Activated T-helper 2 cell treated with anti-CD3 and anti-CD28 coated beads, Interferon-gamma antibody, Interleukin-2, Interleukin-4, amounts not matched to agents 10 μg/mL and 5 μg/mL and 100 μg/mL, durations not matched to agents 14 hours and 24 hours and 36 hours (primary cell): ENCODE measurements at regions not wholly inside any gene's neighbourhood (a gene's known extent, or its start where the extent isn't known, plus 50 kb on each side); places are given as distances from the start of the nearest gene placed in this dataset.

Source experiments
- DNase-seq: peaks from one replicate; pipeline ENCODE4 v3.0.0; 2021; ENCODE audit warnings: low spot score
- H3K27ac Mint-ChIP-seq: one replicate; pipeline ENCODE4 v1.8.0; 2021; ENCODE audit warnings: mixed read lengths
- H3K27me3 Mint-ChIP-seq: one replicate; pipeline ENCODE4 v1.8.0; 2021; ENCODE audit warnings: low read depth, mixed read lengths
- H3K36me3 Mint-ChIP-seq: one replicate; pipeline ENCODE4 v1.8.0; 2021; ENCODE audit warnings: low read depth, mixed read lengths
- H3K4me1 Mint-ChIP-seq: one replicate; pipeline ENCODE4 v1.8.0; 2021; ENCODE audit warnings: low read depth, mixed read lengths
- H3K4me3 Mint-ChIP-seq: one replicate; pipeline ENCODE4 v1.8.0; 2021; ENCODE audit warnings: low read depth, mild to moderate bottlenecking, moderate library complexity, mixed read lengths
- H3K9me3 Mint-ChIP-seq: one replicate; pipeline ENCODE4 v1.8.0; 2021; ENCODE audit warnings: mixed read lengths
- intact Hi-C: fragments of 100-400 bp; cut with micrococcal nuclease; formaldehyde crosslinking; loops from one replicate; pipeline ENCODE4 v1.15.1; 2023

- peak; percentile 34 for DNase-seq
- Mint-ChIP-seq H3K4me1 (peaks cover 3% of the 10 kb centered on the region), H3K36me3 (no peaks in the 10 kb centered on the region), H3K27me3 (peaks cover 7% of the 10 kb centered on the region), H3K4me3 (no peak overlapping the region), H3K9me3 (no peaks in the 10 kb centered on the region), H3K27ac (no peak overlapping the region)
- intact Hi-C loops, result loop anchor here (1.0 to 10.0 kb wide), 3 partner anchors 142 to 670 kb away; no protein-coding TSS in a partner anchor
These were observed 254.5 kb upstream of the VEGFC start for GRCh38 chr4:177047070-177047850.

DNA sequence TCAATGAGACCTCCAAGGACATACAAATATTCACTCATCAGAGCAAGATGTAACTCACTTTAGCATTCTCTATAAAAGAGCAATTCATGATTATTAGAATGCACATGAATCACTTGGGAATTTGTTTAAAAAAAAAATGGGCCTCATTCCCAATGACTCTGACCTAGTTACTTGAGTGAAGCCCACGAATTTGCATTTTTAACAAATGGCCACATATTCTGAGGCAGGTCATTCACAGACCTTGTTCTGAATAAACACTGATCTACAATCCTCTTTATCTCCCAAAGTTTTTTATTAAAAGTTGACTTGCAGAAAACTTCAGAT is 255.1 kb upstream of the VEGFC start:
- Mint-ChIP-seq H3K27ac (no peak overlapping the region), H3K27me3 (peaks cover 7% of the 10 kb centered on the region), H3K4me1 (peaks cover 3% of the 10 kb centered on the region), H3K9me3 (no peaks in the 10 kb centered on the region), H3K4me3 (no peak overlapping the region), H3K36me3 (no peaks in the 10 kb centered on the region)
- intact Hi-C loops, result loop anchor here (1.0 to 10.0 kb wide), 3 partner anchors 143 to 671 kb away; no protein-coding TSS in a partner anchor
- DNase-seq, result no peak

DNA sequence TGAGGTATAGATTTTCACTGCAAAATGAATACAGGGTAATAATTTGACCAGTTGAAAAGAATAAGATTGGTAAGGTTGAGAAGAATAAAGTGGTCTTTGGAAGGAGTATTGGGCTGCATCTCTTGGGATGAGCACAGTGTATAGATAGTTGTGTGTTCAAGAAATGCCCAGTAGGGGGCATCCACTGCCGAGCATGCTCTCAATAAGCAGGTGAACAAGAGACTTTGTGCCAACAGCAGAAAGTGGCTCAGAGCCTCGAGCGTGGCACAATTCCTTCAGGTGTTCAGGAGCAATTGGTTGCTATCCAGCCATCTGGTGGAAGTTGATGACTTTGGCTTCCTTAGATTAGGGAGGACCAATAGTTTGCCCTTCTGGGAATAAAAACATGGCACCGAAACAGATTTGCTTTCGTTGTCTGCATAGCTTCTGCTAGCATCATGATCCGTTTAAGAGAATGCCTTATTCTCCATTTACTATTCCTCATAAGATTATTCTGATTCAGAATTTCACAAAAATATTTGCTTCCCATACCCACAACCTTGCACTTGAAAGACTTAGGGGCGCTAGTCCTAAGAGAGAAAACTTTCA is 258.1 kb upstream of the NEIL3 start:
- Mint-ChIP-seq H3K4me1 (peaks cover 3% of the 10 kb centered on the region), H3K27ac (no peak overlapping the region), H3K36me3 (no peaks in the 10 kb centered on the region), H3K9me3 (no peaks in the 10 kb centered on the region), H3K27me3 (peaks cover 7% of the 10 kb centered on the region), H3K4me3 (no peak overlapping the region)
- intact Hi-C loops, result loop anchor here (1.0 to 5.0 kb wide), 2 partner anchors 201 to 288 kb away; no protein-coding TSS in a partner anchor
- DNase-seq, result no peak

- intact Hi-C loops, result loop anchor here (5.0 kb wide), 1 partner anchor 200 kb away; no protein-coding TSS in a partner anchor
- Mint-ChIP-seq H3K9me3 (no peaks in the 10 kb centered on the region), H3K27me3 (peaks cover 7% of the 10 kb centered on the region), H3K36me3 (no peaks in the 10 kb centered on the region), H3K4me1 (peaks cover 5% of the 10 kb centered on the region), H3K27ac (no peak overlapping the region), H3K4me3 (no peak overlapping the region)
- DNase-seq, result no peak
These were observed 257.3 kb upstream of the NEIL3 start for GRCh38 chr4:177052211-177052934.

DNA sequence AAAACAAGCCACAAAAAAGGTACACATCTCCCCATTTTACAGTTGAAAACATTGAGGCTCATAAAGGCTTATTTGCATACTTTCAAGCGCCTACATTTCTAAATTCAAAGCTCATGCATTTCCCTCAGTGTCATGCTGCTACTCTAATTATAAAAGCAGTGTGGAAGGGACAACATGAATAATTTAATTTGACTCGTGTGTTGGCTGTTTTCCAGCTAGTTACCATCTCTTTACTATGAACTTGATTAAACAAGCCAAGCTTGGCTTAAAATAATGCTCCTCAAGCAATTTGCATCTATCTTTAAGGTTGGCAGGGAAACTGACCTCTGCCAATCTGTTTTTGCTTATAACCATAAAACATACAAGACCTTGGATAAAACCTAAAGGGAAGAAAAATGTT is 252.5 kb upstream of the NEIL3 start:
- Mint-ChIP-seq H3K9me3 (no peaks in the 10 kb centered on the region), H3K4me1 (peaks cover 2% of the 10 kb centered on the region), H3K27me3 (no peaks in the 10 kb centered on the region), H3K4me3 (no peak overlapping the region), H3K36me3 (no peaks in the 10 kb centered on the region), H3K27ac (no peak overlapping the region)
- intact Hi-C loops, result no loop called here
- DNase-seq, result no peak

DNA sequence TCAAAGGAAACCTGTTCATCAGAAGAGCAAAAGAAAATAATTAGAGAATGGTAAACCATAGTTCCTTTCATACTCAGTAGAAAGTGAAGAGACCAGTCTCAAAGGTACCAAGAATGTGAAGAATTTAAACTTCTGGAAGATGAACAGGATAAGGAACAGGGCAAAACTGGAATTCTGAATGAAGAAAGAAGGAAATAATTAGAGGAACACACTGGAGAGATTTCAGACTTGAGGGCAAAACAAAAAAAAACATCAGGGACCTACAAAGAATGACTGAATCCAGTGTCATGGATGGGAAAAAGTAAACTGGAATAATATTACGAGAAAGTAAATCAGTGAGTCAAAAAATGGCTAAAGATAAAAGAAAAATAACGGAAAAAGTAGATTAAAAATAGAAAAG is 245.6 kb upstream of the NEIL3 start:
- Mint-ChIP-seq H3K4me1 (no peaks in the 10 kb centered on the region), H3K27me3 (no peaks in the 10 kb centered on the region), H3K36me3 (no peaks in the 10 kb centered on the region), H3K4me3 (no peak overlapping the region), H3K27ac (no peak overlapping the region), H3K9me3 (no peaks in the 10 kb centered on the region)
- DNase-seq, result no peak
- intact Hi-C loops, result no loop called here

DNA sequence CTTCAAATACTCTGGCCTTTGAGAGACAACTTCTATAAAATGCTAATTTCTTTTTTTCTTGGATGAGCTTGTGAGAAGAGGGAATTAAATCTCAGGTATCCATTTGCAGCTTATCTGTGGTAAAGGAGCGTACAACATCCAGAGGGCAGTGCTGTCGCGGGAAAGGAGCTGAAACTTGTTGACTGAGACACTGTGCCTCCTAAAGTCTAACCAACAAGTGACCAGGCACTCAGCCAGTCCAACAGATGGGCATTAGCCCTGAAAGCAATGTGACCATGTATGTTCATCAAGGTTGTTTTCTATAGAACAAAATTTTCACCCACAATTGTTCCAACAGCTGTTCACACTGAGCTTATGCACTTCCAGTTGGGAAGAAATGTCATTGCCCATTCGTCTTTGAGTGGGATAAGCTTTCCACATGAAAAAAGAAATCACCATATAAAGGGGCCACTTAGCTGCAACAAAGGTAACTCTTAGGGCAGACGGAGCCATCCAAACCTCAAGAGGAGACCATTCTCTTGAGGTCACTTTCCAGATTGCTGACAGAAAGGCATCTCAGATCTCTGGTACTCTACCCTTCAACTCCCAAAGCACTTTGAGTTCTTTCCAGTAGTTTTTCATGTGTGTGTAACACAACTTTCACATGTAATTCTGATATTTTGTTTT is 244.8 kb upstream of the NEIL3 start:
- no peaks in the 10 kb centered on the region for H3K36me3 Mint-ChIP-seq
- no peak overlapping the region for H3K4me3 Mint-ChIP-seq
- no peak overlapping the region for H3K27ac Mint-ChIP-seq
- H3K9me3 Mint-ChIP-seq, result no peaks in the 10 kb centered on the region
- H3K4me1 Mint-ChIP-seq, result no peaks in the 10 kb centered on the region
- intact Hi-C loops, result no loop called here
- H3K27me3 Mint-ChIP-seq, result no peaks in the 10 kb centered on the region
- DNase-seq, result no peak

GRCh38 chr4:177066746-177067145 is 242.9 kb upstream of the NEIL3 start:
- intact Hi-C loops, result no loop called here
- Mint-ChIP-seq H3K4me3 (no peak overlapping the region), H3K9me3 (no peaks in the 10 kb centered on the region), H3K27ac (no peak overlapping the region), H3K4me1 (no peaks in the 10 kb centered on the region), H3K36me3 (no peaks in the 10 kb centered on the region), H3K27me3 (no peaks in the 10 kb centered on the region)
- DNase-seq, result no peak

- Mint-ChIP-seq H3K4me3 (no peak overlapping the region), H3K9me3 (no peaks in the 10 kb centered on the region), H3K4me1 (no peaks in the 10 kb centered on the region), H3K27me3 (no peaks in the 10 kb centered on the region), H3K27ac (no peak overlapping the region), H3K36me3 (no peaks in the 10 kb centered on the region)
- DNase-seq, result no peak
- intact Hi-C loops, result no loop called here
These were observed 239.1 kb upstream of the NEIL3 start for GRCh38 chr4:177070533-177071058.

DNA sequence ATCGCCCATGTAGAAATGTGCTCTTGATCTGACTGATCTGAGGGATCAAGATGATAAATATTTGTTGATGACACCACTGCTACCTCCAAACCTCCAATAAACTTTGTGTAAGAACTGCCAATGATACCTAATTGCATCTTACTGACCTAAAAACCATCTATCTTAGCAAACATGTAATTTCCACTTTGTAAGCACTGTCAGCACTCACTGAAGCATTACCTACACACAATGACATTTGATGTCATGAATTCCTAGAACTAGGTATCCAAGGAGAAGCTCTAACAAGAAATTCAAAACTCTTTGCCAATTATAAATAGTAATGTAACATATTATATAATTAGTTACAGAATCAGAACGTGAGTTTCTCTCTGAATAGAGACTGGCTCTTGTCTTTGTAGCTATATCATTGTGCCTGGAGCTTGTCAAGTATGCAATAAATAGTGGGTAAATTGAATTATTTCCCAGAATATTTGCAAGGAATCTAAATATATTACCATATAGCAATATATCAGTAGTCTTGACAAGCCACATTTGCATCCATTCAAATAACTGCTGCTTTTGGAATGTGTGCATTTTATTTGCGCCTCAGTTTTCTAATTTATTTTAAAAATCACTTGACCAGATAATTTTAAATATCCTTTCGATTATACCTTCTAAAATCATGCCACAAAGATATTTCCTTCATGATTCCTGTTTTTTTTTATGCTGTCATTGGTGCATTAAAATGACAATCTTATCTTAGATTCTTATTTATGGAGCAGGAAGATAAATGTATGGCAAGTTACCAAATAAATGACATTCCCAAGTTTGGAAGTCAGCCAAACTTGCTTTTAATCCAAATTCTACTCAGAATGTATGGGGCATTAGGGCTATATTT is 232.3 kb upstream of the NEIL3 start:
- Mint-ChIP-seq H3K9me3 (no peaks in the 10 kb centered on the region), H3K27me3 (no peaks in the 10 kb centered on the region), H3K4me3 (no peak overlapping the region), H3K36me3 (no peaks in the 10 kb centered on the region), H3K27ac (no peak overlapping the region), H3K4me1 (no peaks in the 10 kb centered on the region)
- DNase-seq, result no peak
- intact Hi-C loops, result no loop called here

DNA sequence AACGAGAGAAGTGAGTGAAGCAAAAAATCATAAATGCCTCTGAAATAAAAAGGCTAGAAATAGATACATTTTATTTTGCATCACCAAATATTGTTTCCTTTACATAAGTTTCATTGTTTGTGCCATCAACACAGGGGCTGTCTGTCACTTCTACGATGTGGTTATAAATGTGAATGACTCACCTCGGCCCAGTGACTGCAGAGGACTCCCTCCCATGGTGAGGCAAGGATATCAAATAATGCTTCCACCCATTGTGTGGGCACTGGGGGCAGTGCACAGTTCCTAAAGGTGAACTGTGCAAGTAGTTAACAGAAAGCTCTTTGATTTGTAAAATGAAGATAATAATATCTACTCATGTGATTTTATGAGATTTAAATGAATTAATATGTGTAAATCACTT is 230.3 kb upstream of the NEIL3 start:
- no peak for DNase-seq
- Mint-ChIP-seq H3K4me3 (no peak overlapping the region), H3K27ac (no peak overlapping the region), H3K9me3 (no peaks in the 10 kb centered on the region), H3K27me3 (no peaks in the 10 kb centered on the region), H3K36me3 (no peaks in the 10 kb centered on the region), H3K4me1 (no peaks in the 10 kb centered on the region)
- intact Hi-C loops, result no loop called here

- intact Hi-C loops, result no loop called here
- H3K4me1 Mint-ChIP-seq, result no peaks in the 10 kb centered on the region
- H3K27me3 Mint-ChIP-seq, result no peaks in the 10 kb centered on the region
- no peaks in the 10 kb centered on the region for H3K9me3 Mint-ChIP-seq
- no peak overlapping the region for H3K27ac Mint-ChIP-seq
- no peak overlapping the region for H3K4me3 Mint-ChIP-seq
- no peaks in the 10 kb centered on the region for H3K36me3 Mint-ChIP-seq
- no peak for DNase-seq
These were observed 229.3 kb upstream of the NEIL3 start for GRCh38 chr4:177080388-177080787.
